GM23248 (cell line): ENCODE measurements at regions not wholly inside any gene's neighbourhood (a gene's known extent, or its start where the extent isn't known, plus 50 kb on each side); places are given as distances from the start of the nearest gene placed in this dataset.

ENCODE experiments used
- EZH2 ChIP-seq: fragments of 200-600 bp; sonication (generic); IDR thresholded peaks from 2 replicates; pipeline ENCODE4 v1.6.1; 2018; ENCODE audit warnings: antibody characterized with exemption, mild to moderate bottlenecking; ENCODE audit not compliant: insufficient read depth, poor library complexity, severe bottlenecking
- EZH2phosphoT487 ChIP-seq: fragments of 200-600 bp; sonication (generic); IDR thresholded peaks from 2 replicates; pipeline ENCODE4 v1.6.1; 2018; ENCODE audit warnings: antibody characterized with exemption, moderate library complexity, mild to moderate bottlenecking, low read depth; ENCODE audit not compliant: insufficient read depth

GRCh38 chr2:155481141-155481540 is 782.6 kb downstream of the KCNJ3 start:
- TF ChIP-seq EZH2phosphoT487 (no peak), EZH2 (no peak)
